WTC11 (cell line): ENCODE measurements at regions not wholly inside any gene's neighbourhood (a gene's known extent, or its start where the extent isn't known, plus 50 kb on each side); places are given as distances from the start of the nearest gene placed in this dataset.

Source experiments
- ATAC-seq: fragments of 200-7000 bp; cut with Tn5 transposase; 2 replicates; pipeline ENCODE4 v1.10.0; 2021; ENCODE audit warnings: mild to moderate bottlenecking, moderate library complexity
- CTCF ChIA-PET: fragments of 300-600 bp; sonication (Branson Sonifier 250); formaldehyde crosslinking; loops from one replicate; lab custom pipeline; 2021; ENCODE audit warnings: antibody characterized with exemption; lab: Charles Lee
- POLR2A ChIA-PET: fragments of 350-600 bp; sonication (Branson Sonifier 250); formaldehyde crosslinking; loops from one replicate; lab custom pipeline; 2021; ENCODE audit warnings: antibody characterized with exemption; lab: Charles Lee
- DNase-seq: peaks from one replicate; pipeline ENCODE4 v3.0.0; 2021; ENCODE audit warnings: low spot score
- H3K27ac Mint-ChIP-seq: 2 replicates; pipeline ENCODE4 v1.8.0; 2021; ENCODE audit warnings: mixed read lengths
- H3K27me3 Mint-ChIP-seq: 2 replicates; pipeline ENCODE4 v1.8.0; 2021; ENCODE audit warnings: low read depth, mild to moderate bottlenecking, moderate library complexity, mixed read lengths
- H3K36me3 Mint-ChIP-seq: 2 replicates; pipeline ENCODE4 v1.8.0; 2021; ENCODE audit warnings: mixed read lengths
- H3K4me1 Mint-ChIP-seq: 2 replicates; pipeline ENCODE4 v1.8.0; 2022; ENCODE audit warnings: mixed read lengths
- H3K4me3 Mint-ChIP-seq: 2 replicates; pipeline ENCODE4 v1.8.0; 2021; ENCODE audit warnings: mild to moderate bottlenecking, moderate library complexity, mixed read lengths
- H3K9me3 Mint-ChIP-seq: 2 replicates; pipeline ENCODE4 v1.8.0; 2021; ENCODE audit warnings: mixed read lengths
- CREB1 ChIP-seq: sonication (generic); formaldehyde crosslinking; IDR thresholded peaks from 2 replicates; pipeline ENCODE4 v1.8.0; 2023; ENCODE audit warnings: mild to moderate bottlenecking, missing genetic modification reagents
- CREM ChIP-seq: sonication (generic); formaldehyde crosslinking; IDR thresholded peaks from 2 replicates; pipeline ENCODE4 v1.8.1; 2022; ENCODE audit warnings: mild to moderate bottlenecking, missing genetic modification reagents, moderate library complexity
- ETV6 ChIP-seq: sonication (generic); formaldehyde crosslinking; IDR thresholded peaks from 2 replicates; pipeline ENCODE4 v1.8.1; 2022; ENCODE audit warnings: mild to moderate bottlenecking, missing genetic modification reagents
- FOXK1 ChIP-seq: sonication (generic); formaldehyde crosslinking; IDR thresholded peaks from 2 replicates; pipeline ENCODE4 v1.8.0; 2022; ENCODE audit warnings: mild to moderate bottlenecking, moderate library complexity, missing genetic modification reagents
- HMGA2 ChIP-seq: fragments of 250-450 bp; sonication (Bioruptor Pico); IDR thresholded peaks from 2 replicates; pipeline ENCODE4 v1.4.0; 2021; ENCODE audit warnings: mild to moderate bottlenecking, moderate library complexity
- JAZF1 ChIP-seq: fragments of 250-450 bp; sonication (Bioruptor Pico); IDR thresholded peaks from 2 replicates; pipeline ENCODE4 v1.9.0; 2021; ENCODE audit warnings: moderate library complexity, mild to moderate bottlenecking, inconsistent platforms
- MYBL2 ChIP-seq: sonication (generic); formaldehyde crosslinking; IDR thresholded peaks from 2 replicates; pipeline ENCODE4 v1.8.1; 2023; ENCODE audit warnings: mild to moderate bottlenecking, moderate library complexity, missing genetic modification reagents
- SMAD3 ChIP-seq: sonication (generic); formaldehyde crosslinking; IDR thresholded peaks from 2 replicates; pipeline ENCODE4 v1.8.0; 2022; ENCODE audit warnings: missing genetic modification reagents, mild to moderate bottlenecking, borderline replicate concordance
- SP1 ChIP-seq: sonication (generic); formaldehyde crosslinking; conservative IDR thresholded peaks from 2 replicates; pipeline ENCODE4 v1.8.1; 2022; ENCODE audit warnings: missing genetic modification reagents
- TP53 ChIP-seq: sonication (generic); formaldehyde crosslinking; IDR thresholded peaks from 2 replicates; pipeline ENCODE4 v1.8.1; 2023; ENCODE audit warnings: mild to moderate bottlenecking, missing genetic modification reagents
- USF2 ChIP-seq: sonication (generic); formaldehyde crosslinking; IDR thresholded peaks from 2 replicates; pipeline ENCODE4 v1.8.1; 2023; ENCODE audit warnings: mild to moderate bottlenecking, missing genetic modification reagents, moderate library complexity
- ZBTB21 ChIP-seq: sonication (generic); formaldehyde crosslinking; IDR thresholded peaks from 2 replicates; pipeline ENCODE4 v1.8.1; 2023; ENCODE audit warnings: mild to moderate bottlenecking, missing genetic modification reagents, borderline replicate concordance
- ZNF121 ChIP-seq: sonication (generic); formaldehyde crosslinking; IDR thresholded peaks from 2 replicates; pipeline ENCODE4 v1.8.0; 2023; ENCODE audit warnings: missing genetic modification reagents
- ZNF138 ChIP-seq: sonication (generic); formaldehyde crosslinking; conservative IDR thresholded peaks from 2 replicates; pipeline ENCODE4 v1.8.1; 2022; ENCODE audit warnings: mild to moderate bottlenecking, moderate library complexity, missing genetic modification reagents
- ZNF263 ChIP-seq: sonication (generic); formaldehyde crosslinking; IDR thresholded peaks from 2 replicates; pipeline ENCODE4 v1.8.1; 2022; ENCODE audit warnings: low read depth, mild to moderate bottlenecking, moderate library complexity, missing genetic modification reagents
- ZNF396 ChIP-seq: fragments of 250-450 bp; sonication (Bioruptor Pico); IDR thresholded peaks from 2 replicates; pipeline ENCODE4 v1.8.0; 2021; ENCODE audit warnings: mild to moderate bottlenecking, moderate library complexity, borderline replicate concordance
- TF ChIP-seq, protein P1 (sequence below): sonication (generic); formaldehyde crosslinking; IDR thresholded peaks from 2 replicates; pipeline ENCODE4 v1.8.1; 2022; ENCODE audit warnings: missing genetic modification reagents, borderline replicate concordance
- TF ChIP-seq, protein P2 (sequence below): sonication (generic); formaldehyde crosslinking; IDR thresholded peaks from 2 replicates; pipeline ENCODE4 v1.8.0; 2023; ENCODE audit warnings: missing genetic modification reagents
- TF ChIP-seq, protein P3 (sequence below): sonication (generic); formaldehyde crosslinking; IDR thresholded peaks from 2 replicates; pipeline ENCODE4 v1.8.1; 2023; ENCODE audit warnings: mild to moderate bottlenecking, moderate library complexity, missing genetic modification reagents
- TF ChIP-seq, protein P4 (sequence below): sonication (generic); formaldehyde crosslinking; IDR thresholded peaks from 2 replicates; pipeline ENCODE4 v1.8.1; 2022; ENCODE audit warnings: low read depth, mild to moderate bottlenecking, moderate library complexity, missing genetic modification reagents, borderline replicate concordance
- TF ChIP-seq, protein P5 (sequence below): fragments of 250-450 bp; sonication (Bioruptor Pico); IDR thresholded peaks from 2 replicates; pipeline ENCODE4 v1.9.0; 2021; ENCODE audit warnings: mild to moderate bottlenecking, borderline replicate concordance
- TF ChIP-seq, protein P6 (sequence below): sonication (generic); formaldehyde crosslinking; IDR thresholded peaks from 2 replicates; pipeline ENCODE4 v1.8.0; 2022; ENCODE audit warnings: mild to moderate bottlenecking, missing genetic modification reagents

GRCh38 chr2:239579081-239579480, 178.3 kb upstream of the HDAC4 start:
- H3K4me3 Mint-ChIP-seq, result no peak overlapping the region
- TF ChIP-seq, protein P1, sequence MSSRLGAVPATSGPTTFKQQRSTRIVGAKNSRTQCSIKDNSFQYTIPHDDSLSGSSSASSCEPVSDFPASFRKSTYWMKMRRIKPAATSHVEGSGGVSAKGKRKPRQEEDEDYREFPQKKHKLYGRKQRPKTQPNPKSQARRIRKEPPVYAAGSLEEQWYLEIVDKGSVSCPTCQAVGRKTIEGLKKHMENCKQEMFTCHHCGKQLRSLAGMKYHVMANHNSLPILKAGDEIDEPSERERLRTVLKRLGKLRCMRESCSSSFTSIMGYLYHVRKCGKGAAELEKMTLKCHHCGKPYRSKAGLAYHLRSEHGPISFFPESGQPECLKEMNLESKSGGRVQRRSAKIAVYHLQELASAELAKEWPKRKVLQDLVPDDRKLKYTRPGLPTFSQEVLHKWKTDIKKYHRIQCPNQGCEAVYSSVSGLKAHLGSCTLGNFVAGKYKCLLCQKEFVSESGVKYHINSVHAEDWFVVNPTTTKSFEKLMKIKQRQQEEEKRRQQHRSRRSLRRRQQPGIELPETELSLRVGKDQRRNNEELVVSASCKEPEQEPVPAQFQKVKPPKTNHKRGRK (CRISPR knock-in tag), result no peak
- no peak for TF ChIP-seq ZBTB21 (CRISPR knock-in tag)
- no peak for TF ChIP-seq ETV6 (CRISPR knock-in tag)
- no peak for TF ChIP-seq ZNF121 (CRISPR knock-in tag)
- TF ChIP-seq ZNF263 (CRISPR knock-in tag), result no peak
- no peak for TF ChIP-seq TP53 (CRISPR knock-in tag)
- no peak for TF ChIP-seq FOXK1 (CRISPR knock-in tag)
- no peak for TF ChIP-seq JAZF1 (CRISPR knock-in tag)
- TF ChIP-seq, protein P2, sequence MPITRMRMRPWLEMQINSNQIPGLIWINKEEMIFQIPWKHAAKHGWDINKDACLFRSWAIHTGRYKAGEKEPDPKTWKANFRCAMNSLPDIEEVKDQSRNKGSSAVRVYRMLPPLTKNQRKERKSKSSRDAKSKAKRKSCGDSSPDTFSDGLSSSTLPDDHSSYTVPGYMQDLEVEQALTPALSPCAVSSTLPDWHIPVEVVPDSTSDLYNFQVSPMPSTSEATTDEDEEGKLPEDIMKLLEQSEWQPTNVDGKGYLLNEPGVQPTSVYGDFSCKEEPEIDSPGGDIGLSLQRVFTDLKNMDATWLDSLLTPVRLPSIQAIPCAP (CRISPR knock-in tag), result no peak
- TF ChIP-seq, protein P3, sequence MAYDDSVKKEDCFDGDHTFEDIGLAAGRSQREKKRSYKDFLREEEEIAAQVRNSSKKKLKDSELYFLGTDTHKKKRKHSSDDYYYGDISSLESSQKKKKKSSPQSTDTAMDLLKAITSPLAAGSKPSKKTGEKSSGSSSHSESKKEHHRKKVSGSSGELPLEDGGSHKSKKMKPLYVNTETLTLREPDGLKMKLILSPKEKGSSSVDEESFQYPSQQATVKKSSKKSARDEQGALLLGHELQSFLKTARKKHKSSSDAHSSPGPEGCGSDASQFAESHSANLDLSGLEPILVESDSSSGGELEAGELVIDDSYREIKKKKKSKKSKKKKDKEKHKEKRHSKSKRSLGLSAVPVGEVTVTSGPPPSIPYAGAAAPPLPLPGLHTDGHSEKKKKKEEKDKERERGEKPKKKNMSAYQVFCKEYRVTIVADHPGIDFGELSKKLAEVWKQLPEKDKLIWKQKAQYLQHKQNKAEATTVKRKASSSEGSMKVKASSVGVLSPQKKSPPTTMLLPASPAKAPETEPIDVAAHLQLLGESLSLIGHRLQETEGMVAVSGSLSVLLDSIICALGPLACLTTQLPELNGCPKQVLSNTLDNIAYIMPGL (CRISPR knock-in tag), result no peak
- no peak for TF ChIP-seq USF2 (CRISPR knock-in tag)
- no peak for TF ChIP-seq CREB1 (CRISPR knock-in tag)
- no peak for TF ChIP-seq ZNF396 (CRISPR knock-in tag)
- TF ChIP-seq MYBL2 (CRISPR knock-in tag), result no peak
- no peak for TF ChIP-seq ZNF138 (CRISPR knock-in tag)
- ChIA-PET POLR2A (no interaction called here), CTCF (no interaction called here)
- H3K9me3 Mint-ChIP-seq, result peaks cover 12% of the 10 kb centered on the region; the same call in 1 of the 2 replicates
- H3K27me3 Mint-ChIP-seq, result no peaks in the 10 kb centered on the region
- DNase-seq (no peak), ATAC-seq (no peak)
- H3K4me1 Mint-ChIP-seq, result peaks cover 11% of the 10 kb centered on the region
- H3K27ac Mint-ChIP-seq, result no peak overlapping the region
- no peaks in the 10 kb centered on the region for H3K36me3 Mint-ChIP-seq

DNA sequence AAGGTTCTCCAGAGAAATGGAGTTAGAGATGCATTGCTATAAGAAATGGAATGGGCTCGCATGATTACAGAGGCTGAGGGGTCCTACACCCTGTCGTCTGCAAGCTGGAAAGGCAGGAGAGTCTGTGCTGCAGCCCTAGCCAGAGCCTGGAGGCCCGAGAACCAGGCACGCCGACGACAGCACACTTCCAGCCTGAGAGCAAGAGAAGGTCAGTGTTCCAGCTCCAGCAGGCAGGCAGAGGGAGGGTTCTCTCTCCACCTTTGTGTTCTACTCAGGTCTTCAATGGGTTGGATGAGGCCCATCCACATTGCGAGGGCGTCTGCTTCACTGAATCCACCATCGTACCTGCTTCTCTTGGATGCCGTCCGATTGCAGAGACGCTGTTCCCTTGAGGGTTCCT, 177.6 kb upstream of the HDAC4 start:
- ChIA-PET POLR2A (no interaction called here), CTCF (no interaction called here)
- peaks cover 12% of the 10 kb centered on the region; the same call in 1 of the 2 replicates for H3K9me3 Mint-ChIP-seq
- no peaks in the 10 kb centered on the region for H3K27me3 Mint-ChIP-seq
- no peak for DNase-seq
- no peak overlapping the region for H3K27ac Mint-ChIP-seq
- no peak for ATAC-seq
- H3K4me3 Mint-ChIP-seq, result no peak overlapping the region
- H3K36me3 Mint-ChIP-seq, result no peaks in the 10 kb centered on the region
- H3K4me1 Mint-ChIP-seq, result peaks cover 11% of the 10 kb centered on the region
- TF ChIP-seq, protein P2 (CRISPR knock-in tag), result no peak
- TF ChIP-seq, protein P4, sequence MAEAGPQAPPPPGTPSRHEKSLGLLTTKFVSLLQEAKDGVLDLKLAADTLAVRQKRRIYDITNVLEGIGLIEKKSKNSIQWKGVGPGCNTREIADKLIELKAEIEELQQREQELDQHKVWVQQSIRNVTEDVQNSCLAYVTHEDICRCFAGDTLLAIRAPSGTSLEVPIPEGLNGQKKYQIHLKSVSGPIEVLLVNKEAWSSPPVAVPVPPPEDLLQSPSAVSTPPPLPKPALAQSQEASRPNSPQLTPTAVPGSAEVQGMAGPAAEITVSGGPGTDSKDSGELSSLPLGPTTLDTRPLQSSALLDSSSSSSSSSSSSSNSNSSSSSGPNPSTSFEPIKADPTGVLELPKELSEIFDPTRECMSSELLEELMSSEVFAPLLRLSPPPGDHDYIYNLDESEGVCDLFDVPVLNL (CRISPR knock-in tag), result no peak
- TF ChIP-seq ZNF121 (CRISPR knock-in tag) (no peak), HMGA2 (CRISPR knock-in tag) (no peak), SMAD3 (CRISPR knock-in tag) (no peak), ZNF138 (CRISPR knock-in tag) (no peak), CREM (CRISPR knock-in tag) (no peak), SP1 (no peak)
- TF ChIP-seq, protein P5, sequence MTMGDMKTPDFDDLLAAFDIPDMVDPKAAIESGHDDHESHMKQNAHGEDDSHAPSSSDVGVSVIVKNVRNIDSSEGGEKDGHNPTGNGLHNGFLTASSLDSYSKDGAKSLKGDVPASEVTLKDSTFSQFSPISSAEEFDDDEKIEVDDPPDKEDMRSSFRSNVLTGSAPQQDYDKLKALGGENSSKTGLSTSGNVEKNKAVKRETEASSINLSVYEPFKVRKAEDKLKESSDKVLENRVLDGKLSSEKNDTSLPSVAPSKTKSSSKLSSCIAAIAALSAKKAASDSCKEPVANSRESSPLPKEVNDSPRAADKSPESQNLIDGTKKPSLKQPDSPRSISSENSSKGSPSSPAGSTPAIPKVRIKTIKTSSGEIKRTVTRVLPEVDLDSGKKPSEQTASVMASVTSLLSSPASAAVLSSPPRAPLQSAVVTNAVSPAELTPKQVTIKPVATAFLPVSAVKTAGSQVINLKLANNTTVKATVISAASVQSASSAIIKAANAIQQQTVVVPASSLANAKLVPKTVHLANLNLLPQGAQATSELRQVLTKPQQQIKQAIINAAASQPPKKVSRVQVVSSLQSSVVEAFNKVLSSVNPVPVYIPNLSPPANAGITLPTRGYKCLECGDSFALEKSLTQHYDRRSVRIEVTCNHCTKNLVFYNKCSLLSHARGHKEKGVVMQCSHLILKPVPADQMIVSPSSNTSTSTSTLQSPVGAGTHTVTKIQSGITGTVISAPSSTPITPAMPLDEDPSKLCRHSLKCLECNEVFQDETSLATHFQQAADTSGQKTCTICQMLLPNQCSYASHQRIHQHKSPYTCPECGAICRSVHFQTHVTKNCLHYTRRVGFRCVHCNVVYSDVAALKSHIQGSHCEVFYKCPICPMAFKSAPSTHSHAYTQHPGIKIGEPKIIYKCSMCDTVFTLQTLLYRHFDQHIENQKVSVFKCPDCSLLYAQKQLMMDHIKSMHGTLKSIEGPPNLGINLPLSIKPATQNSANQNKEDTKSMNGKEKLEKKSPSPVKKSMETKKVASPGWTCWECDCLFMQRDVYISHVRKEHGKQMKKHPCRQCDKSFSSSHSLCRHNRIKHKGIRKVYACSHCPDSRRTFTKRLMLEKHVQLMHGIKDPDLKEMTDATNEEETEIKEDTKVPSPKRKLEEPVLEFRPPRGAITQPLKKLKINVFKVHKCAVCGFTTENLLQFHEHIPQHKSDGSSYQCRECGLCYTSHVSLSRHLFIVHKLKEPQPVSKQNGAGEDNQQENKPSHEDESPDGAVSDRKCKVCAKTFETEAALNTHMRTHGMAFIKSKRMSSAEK, result no peak
- TF ChIP-seq, protein P6, sequence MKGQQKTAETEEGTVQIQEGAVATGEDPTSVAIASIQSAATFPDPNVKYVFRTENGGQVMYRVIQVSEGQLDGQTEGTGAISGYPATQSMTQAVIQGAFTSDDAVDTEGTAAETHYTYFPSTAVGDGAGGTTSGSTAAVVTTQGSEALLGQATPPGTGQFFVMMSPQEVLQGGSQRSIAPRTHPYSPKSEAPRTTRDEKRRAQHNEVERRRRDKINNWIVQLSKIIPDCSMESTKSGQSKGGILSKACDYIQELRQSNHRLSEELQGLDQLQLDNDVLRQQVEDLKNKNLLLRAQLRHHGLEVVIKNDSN, result no peak
